ELF-1 (cell line): ENCODE measurements at regions not wholly inside any gene's neighbourhood (a gene's known extent, or its start where the extent isn't known, plus 50 kb on each side); places are given as distances from the start of the nearest gene placed in this dataset.

ENCODE experiments used
- DNase-seq: peaks from one replicate; pipeline ENCODE4 v3.0.0-alpha.2; 2016; ENCODE audit warnings: low read depth, low spot score

DNA sequence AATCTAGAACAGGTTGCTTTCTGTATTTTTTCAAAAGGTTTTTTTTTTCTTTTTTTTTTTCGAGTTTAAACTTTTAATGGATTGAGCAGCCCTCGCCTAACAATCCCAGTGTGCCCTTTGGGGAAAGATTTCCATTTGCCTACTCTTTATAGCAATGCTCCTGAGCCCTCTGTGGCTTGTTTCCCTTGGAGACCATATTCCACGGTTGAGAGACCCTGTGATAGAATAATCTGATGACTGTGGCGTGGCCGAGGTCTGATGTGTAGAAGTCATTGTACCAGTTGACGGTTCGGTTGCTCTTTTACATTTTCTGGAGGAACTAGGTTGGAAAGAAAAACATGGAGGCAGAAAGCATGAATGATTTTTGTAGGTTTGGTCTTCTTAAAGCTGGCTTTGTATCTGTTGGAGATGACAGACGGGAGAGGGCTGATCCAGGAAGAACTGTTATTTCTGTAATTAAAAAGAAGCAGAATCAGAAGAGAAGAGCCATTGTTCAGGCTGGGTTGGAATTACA is 305.7 kb upstream of the NRIP1 start:
- no peak for DNase-seq

DNA sequence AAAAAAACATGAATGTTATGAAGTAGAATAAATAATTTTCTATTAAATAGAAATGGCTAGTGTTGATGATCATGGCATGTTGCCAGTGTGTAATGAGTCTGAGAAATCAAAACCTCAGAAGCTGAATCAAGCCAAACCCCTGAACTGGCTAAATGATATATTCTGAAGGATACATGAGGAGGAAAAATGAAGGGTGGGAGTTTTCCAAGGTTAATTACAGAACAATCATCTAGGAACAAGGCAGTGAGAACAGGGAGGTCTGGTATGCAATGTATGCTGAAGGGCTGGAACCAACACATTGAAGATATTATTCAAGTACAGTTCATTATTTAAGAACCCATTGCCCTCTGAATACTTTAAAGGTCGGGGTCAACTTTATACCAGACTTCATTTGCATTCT is 309.1 kb upstream of the NRIP1 start:
- DNase-seq = no peak

DNA sequence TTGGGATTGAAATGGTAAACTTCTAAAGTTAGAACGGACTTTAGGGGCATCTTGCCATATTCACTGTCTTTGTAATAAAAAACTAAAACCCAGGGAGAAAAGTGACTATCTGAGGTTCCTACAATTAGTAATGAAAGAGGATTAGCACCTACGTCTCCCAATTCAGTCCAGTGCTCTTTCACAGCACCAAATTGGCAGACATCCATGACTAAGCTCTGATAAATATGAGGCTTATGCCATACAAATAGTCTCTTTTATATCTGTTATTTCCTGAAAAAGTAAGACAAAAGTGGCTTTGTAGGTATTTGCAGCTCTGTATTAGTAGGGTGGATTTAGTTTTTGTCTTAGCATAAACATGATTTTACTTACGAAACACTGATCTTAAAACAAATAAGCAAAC is 315.0 kb upstream of the NRIP1 start:
- DNase-seq = no peak

DNA sequence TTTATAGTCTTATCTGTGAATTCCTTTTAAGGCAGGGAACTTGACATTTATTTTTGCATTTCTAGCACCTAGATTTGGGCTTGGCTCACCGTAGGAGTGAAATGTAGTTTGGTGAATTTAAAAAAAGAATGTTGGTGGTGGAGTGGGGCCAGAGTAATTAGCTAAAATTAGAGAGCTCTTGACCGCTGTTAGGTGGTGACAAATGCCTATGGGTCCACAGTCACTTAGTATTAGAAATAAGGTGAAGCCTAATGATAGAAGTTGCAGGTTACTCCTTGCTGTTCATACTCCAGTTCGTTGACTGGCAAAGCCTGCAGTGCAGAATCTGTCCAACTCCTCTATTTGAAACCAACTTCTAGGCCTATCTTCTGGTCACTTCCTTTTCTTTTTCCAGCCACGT is 318.8 kb upstream of the NRIP1 start:
- DNase-seq = no peak

DNA sequence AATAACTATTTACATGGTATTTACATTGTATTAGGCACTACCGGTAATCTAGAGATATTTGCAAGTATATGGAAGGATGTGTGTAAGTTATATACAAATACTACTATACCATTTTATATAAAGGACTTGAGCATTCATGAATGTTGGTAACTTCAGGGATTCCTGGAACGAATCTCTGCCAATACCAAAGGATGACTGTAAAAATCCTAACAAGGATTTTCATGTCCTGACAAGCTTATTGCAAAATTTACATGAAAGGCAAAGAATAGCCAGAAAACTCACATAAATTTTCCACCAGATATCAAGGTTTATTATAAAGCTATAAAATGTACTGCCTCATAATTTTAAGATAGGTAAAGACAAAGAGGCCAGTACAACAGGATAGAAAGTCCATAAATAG is 325.2 kb upstream of the NRIP1 start:
- DNase-seq = no peak

DNA sequence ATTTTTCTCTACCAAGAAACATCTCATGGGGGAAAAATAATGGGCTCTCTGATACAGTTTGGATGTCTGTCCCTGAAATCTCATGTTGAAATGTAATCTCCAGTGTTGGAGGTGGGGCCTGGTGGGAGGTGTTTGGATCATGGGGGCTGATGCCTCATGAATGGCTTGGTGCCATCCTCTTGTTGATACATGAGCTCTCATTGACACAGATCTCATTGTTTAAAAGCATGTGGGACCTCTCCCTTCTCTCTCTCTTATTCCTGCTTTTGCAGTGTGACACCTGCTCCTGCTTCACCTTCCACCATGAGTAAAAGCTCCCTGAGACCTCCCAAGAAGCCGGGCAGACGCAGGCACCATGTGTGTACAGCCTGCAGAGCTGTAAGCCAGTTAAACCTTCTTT is 332.5 kb upstream of the NRIP1 start:
- no peak for DNase-seq

DNA sequence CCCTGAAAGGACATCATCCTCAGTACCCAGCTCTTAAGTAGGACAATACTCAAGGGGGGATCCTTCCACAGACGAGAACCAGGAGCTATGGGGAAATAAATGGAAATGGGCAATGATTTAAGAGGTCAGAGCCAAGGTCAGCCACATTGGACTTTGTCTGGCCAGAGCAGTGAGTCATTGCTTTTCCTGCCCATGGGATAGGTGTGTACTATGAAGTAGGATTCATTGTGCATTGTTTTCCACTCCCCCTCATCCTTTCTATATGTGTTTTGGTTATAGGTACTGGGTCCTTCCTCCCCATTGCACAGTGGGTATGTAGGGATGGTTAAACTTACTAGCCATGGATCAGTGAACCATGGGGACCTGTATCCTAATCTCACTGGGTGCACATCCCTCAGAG is 328.9 kb upstream of the USP25 start:
- DNase-seq = no peak

DNA sequence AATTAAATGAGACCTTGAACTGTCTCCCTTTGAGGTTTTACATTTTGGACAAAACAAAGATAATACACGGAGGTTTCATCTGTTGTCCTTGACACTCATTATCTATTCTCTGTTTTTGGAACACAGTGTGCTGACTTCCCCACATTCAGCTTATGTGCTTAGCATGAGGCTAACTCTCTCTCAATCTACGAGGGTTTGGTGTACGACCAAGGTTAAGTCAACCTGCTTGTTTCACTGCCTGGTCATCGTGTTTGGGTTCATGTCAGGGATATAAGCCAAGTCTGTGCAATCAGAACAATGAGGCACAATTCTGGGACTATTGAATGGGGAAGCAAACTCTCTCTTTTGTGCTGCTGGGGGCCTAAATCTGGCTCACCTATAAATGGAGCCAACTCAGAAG is 328.5 kb upstream of the USP25 start:
- no peak for DNase-seq

DNA sequence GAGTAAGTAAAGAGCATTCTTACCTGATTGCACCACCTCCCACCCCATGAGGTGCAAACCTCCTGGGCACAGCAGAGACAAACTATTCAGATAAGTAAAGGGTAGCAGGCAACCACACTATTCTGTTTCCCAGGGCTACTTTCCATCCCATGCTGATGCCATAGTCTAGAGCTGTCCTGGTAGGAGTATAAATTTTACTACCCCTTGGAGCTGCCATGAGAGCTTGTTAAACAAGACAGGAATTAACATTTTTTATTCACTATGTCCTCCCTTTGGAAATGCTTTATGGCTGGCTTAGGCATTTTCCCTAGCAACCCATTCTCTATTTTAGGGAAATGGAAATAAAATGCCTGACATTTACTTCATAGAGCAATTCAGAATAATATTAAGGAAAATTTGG is 324.6 kb upstream of the USP25 start:
- DNase-seq = no peak

DNA sequence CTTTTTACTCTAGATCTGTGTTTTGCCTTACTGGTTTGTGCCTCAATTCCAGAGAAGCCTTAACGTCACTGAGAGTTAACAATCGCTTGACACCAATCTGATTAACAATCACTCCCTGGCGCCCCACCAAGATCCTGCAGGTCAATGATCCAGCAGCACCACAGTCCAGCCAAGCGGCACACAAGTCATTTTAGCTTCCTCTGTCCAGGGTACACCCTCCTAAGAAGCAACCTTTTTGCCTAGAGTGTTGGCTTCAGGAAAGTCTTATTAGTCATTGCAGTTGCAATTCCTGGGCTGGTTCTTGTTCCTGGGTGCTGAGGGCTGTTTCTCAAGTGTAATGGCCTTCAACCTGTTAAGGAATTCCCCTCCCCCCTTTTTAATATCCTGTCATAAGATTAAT is 323.0 kb upstream of the USP25 start:
- DNase-seq = no peak

DNA sequence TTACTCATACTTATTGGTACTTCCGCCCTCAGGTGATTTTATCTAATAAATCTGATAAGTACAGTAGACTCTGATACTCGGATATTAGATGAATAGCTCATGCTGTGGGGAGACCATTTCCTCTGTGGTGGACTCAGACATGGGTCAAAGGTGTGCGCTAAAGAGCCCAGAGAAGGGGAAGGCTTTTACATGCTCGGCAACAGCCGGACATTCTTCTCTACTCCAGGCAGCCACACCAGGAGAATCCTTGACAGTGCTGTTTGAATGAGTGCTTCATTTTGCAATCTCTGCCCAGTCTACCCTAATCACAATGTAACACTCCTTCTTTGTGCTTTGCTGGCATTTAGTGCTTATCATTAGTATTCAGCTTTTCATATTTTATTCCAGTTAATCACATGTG is 322.2 kb upstream of the USP25 start:
- DNase-seq = no peak

DNA sequence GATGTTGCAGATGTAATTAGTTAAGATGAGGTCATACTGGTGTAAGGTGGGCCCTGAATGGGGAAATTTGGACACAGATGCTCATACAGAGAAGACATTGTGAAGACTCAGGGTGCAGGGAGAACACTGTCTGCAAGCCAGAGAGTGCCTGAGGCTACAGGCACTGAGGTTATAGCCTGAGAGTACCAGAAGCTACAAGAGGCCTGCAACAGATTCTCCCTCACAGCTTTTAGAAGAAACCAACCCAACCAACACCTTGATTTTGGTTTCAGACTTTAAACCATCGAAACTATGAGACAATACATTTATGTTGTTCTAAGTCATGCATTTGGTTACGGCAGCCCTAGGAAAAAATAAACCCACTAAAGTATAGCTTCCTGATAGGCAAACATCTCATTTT is 321.7 kb upstream of the USP25 start:
- DNase-seq = no peak

DNA sequence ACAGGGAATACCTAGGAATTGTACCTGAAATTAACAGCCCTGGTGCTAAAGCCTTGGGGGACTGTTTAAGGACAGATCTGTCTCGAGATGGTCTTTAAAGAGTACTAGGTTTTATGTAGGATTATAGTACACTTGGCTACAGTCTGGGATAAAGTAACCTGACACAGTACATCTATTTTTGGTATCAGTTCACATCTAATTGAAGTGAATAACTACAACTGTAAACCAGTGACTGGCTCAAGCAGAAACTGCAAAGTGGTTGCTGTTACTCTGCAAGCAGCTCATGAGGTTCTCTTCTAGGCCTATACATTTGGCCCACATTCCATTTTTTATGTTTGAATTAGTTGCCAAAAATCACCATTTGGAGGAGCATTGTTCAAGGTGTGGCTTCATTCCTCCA is 320.8 kb upstream of the USP25 start:
- DNase-seq = no peak

DNA sequence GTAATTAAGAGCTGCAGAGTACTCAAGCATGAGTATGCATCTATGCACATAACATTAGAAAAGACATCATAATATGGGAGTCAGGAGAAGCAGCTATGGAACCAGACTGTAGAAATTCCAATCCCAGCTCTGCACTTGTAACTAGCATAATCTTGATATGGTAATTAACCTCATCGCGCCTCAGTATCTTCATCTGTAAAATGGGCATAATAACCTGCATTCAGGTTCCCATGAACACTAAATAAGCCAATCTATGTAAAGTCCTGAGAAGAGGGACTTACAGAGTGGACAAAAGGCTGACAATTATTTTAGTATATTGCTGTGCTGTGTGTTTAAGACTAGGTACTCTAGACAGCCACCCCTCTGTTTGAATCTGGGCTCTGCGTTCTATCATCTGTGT is 318.9 kb upstream of the USP25 start:
- no peak for DNase-seq

DNA sequence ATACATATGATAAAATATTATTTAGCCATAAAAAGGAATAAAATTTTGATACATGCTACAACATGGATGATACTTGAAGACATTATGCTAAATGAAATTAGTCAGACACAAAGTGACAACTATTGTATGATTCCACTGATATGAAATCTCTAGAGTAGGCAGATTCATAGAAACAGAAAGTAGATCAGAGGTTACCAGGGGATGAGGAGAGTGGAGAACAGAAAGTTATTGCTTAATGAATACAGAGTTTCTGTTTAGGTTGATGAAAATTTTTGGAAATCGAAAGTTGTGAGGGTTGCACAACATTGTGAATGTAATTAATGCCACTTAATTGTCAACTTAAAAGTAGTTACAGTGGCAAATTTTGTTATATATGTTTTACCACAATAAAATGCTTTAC is 315.7 kb upstream of the USP25 start:
- DNase-seq = no peak

DNA sequence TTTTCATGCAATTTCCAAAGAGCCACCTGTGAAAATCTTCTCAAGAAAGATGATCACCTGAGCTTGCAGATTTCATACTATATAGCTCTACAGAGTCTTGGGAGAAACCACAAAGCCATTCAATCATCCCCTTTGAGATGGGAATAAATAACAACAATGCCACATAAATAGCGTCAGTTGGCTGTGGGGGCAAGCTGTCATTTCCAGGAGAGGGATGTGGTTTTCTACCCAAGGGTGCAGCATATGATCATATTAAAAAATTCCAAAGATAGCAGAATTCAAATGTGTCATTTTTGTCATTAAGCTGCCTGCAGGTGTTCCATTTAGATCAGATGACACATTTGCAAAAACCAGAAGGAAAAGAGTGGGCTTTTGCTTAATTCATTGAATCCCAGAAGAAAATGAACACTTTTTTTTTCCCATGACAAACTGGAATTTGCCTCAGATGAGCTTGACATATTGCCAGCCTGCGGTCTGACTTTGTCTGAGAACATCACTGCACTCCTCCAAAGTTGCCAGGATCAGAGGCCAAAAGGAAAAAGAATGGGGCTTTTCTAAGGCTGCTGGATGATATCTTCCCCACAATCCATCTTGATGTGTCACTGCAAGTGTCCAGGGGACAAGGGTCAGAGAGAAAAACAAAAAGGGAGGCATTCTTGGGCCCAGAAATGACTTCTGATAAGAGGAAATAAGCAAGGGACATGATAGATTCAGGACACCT is 314.1 kb upstream of the USP25 start:
- DNase-seq = no peak

DNA sequence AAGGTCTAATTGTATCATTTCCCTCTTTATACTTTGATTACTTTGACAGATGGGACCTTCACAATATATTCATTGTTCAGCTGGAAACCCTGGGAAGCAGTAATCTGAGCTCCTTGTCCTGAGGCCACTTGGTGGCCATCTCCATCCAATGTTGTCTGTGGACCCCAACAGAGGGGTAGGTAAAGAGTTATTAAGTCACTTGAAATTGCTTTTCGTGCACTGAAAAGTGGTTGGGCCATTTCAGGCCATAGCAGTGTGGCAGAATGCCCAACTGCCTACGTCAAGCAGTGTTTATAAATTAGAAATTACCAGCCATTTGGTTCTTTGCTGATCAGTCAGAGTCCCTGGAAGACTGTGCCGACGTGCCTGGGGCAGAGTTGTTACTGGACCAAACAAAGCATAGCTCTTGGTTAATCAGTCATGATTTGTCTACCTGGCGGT is 308.3 kb upstream of the USP25 start:
- DNase-seq = peak; percentile 31

DNA sequence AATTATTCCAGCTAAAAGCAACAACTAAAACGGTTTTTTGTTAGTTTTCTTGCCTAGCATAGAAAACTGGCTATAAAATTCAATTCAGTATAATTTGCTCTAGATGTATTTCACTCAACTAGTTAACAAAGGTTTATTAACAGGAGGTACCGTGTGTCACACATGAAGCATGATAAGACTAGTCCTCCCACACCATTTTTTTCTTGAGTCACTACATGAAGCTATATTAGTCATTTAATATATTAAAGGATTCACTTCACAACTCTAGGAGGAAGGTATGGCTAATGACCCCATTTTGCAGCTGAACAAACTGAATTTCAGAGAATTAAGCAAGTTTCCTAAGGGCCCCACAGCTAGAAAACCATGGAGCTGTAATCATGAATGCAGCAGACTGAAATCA is 307.8 kb upstream of the USP25 start:
- DNase-seq = no peak

DNA sequence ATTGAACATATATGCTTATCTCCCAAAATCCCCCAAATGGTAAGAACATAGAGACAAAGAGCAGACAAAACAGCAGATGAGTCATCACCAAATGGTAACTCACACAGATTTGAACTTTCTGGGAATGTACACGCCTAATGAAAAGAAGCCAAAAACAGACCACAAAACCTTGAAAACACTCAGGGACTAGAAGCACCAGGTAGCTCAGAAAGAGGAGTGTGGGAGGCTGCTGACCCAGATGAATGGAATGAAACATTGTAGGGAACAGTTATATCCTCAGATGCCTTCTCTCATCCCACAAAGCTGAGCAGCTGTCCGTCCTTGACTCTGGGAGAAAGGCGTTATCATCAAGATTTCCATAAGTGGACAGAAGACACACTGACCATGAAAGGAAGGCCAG is 307.0 kb upstream of the USP25 start:
- no peak for DNase-seq

DNA sequence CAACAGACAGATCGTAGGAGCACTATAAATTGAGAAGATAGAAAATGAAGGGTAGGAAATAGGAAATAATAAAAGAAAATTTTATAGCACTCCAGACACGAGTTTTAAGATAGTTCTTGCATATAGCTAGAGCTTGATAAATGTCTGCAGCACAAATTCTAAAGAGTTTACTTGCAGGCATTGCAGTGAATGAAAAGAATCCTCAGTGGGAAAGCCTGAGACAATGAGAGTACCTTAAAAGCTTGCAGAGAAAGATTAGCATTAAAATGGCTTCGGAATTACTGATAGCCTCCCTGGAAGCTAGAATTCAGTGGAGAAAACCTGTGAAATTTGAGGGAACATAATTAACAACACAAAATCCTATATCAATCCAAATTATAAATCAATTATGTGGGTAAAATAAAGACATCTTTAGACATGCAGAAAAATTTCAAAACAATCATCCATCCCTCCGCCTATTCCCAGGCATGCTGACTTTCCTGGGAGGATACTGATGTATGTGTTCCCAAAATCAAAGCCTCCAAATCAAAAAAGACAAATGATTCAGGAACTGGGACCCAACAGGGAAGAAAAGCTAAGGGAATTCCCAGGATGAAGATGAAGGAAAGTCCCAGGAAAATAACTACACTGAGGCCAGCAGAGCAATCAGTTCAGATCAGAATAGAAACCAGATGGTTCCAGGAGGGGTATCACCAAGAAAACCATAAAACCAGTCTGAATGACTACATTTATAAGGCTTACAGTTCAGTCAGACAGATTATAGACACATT is 305.9 kb upstream of the USP25 start:
- DNase-seq = no peak

DNA sequence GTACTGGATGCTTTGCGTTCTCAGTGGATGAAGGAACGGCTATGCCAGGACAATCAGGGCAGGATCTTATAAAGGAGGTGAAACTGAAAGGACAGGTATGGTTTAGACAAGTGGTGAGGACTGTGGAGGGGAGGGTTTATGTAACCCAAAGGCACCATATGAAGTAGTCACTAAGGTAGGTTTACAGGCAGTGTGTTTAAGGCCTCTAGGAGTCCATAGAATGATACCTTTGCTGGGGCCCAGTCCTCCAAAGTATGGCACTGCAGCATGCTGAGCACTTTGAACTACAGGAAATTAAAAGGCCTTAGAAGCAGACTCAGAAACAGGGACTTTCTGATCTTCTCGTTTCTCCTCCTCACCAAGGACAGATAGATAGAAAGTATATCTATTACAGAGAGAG is 304.7 kb upstream of the USP25 start:
- no peak for DNase-seq

DNA sequence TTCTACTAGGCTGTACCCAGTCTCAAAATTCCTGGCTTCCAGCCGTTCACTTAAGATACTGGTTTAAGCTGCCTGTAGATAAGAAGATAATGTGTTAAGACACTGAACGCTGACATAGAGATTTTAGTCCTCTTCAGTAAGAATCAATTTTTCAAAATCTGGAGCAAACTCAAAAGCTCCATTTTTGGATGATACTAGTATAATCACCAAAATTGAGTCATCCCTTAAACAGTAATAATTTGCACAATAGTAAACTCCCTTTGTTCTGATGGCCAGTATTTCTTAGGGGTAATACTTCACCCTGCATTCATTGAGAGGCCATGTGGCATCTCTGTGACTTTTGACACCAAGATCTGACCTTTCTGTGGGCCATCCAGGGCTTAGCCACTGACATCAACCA is 299.8 kb upstream of the USP25 start:
- no peak for DNase-seq

DNA sequence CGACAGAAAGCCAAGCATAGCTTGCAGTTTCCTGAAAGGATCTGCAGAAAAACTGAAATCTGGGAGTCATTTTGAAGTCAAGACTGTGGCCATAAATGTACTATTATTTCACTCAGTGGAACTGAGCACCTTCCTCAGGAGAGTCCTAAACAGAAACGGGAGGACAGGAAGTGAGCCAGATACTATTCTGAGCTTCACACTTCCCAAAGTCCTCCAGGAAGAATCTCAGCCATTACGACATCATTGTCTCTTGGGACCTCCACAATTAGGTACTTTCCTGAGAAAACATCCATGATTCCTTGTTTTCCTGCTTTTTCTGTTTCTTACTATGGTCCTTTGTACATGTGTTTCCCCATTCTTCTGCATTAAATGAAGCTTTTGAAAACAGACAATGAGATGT is 299.2 kb upstream of the USP25 start:
- no peak for DNase-seq
